ENCODE measurements at regions not wholly inside any gene's neighbourhood (a gene's known extent, or its start where the extent isn't known, plus 50 kb on each side); places are given as distances from the start of the nearest gene placed in this dataset.

GRCh38 chr17:68185820-68186219 is 62.0 kb upstream of the AMZ2 start:
- no peak for DNase-seq

- no peak for DNase-seq
These were observed 57.3 kb upstream of the AMZ2 start for GRCh38 chr17:68190495-68190894.

- DNase-seq: peak; percentile 18
These were observed 52.0 kb upstream of the AMZ2 start for GRCh38 chr17:68195667-68196393.

- no peak for DNase-seq
These were observed 51.3 kb upstream of the AMZ2 start for GRCh38 chr17:68196394-68197090.

GRCh38 chr17:68197091-68197996 is 50.5 kb upstream of the AMZ2 start:
- DNase-seq: peak; percentile 66

GRCh38 chr17:68197997-68198930 is 49.6 kb upstream of the AMZ2 start:
- DNase-seq: peak; percentile 69
